H54 (cell line): ENCODE measurements at regions not wholly inside any gene's neighbourhood (a gene's known extent, or its start where the extent isn't known, plus 50 kb on each side); places are given as distances from the start of the nearest gene placed in this dataset.
"Not testable (repeated sequence)": the region's sequence is repeated elsewhere in the genome, so short reads cannot be mapped to it uniquely, and the experiment has no call there.

Experiments used
- DNase-seq: peaks from one replicate; pipeline ENCODE4 v3.0.0; 2011; ENCODE audit warnings: low spot score, mixed read lengths; ENCODE audit not compliant: insufficient read length
- FAIRE-seq: peaks from 3 replicates; lab custom pipeline; 2011; peaks lifted over from hg19 to GRCh38; lab: Jason Lieb, UNC
- POLR2A ChIP-seq: IDR thresholded peaks from 2 replicates; pipeline ENCODE4 v1.6.1; 2011; ENCODE audit warnings: low read depth, mild to moderate bottlenecking, low read length

GRCh38 chrX:139475432-139475831, 55.1 kb upstream of the F9 start:
- TF ChIP-seq POLR2A, result no peak
- DNase-seq (no peak), FAIRE-seq (no peak)

GRCh38 chrX:139461945-139462344, 68.6 kb upstream of the F9 start:
- not testable (repeated sequence) for DNase-seq, FAIRE-seq

GRCh38 chrX:139454743-139455142, 75.8 kb upstream of the F9 start:
- TF ChIP-seq POLR2A, result no peak
- FAIRE-seq (no peak), DNase-seq (no peak)

GRCh38 chrX:139448996-139449395, 81.5 kb upstream of the F9 start:
- DNase-seq (no peak), FAIRE-seq (no peak)
- TF ChIP-seq POLR2A, result no peak

GRCh38 chrX:139446832-139447231, 83.7 kb upstream of the F9 start:
- DNase-seq (no peak), FAIRE-seq (no peak)
- no peak for TF ChIP-seq POLR2A

GRCh38 chrX:139429913-139430312, 100.6 kb upstream of the F9 start:
- FAIRE-seq (no peak), DNase-seq (no peak)
- no peak for TF ChIP-seq POLR2A

GRCh38 chrX:139423186-139423585, 107.4 kb upstream of the F9 start:
- TF ChIP-seq POLR2A, result no peak
- no peak for FAIRE-seq
- DNase-seq, result no peak

- not testable (repeated sequence) for FAIRE-seq, DNase-seq
These were observed 132.3 kb upstream of the F9 start for GRCh38 chrX:139398258-139398657.

- TF ChIP-seq POLR2A, result no peak
- FAIRE-seq, result no peak
- DNase-seq, result no peak
These were observed 142.3 kb upstream of the F9 start for GRCh38 chrX:139388254-139388653.

GRCh38 chrX:139382529-139382928, 148.0 kb upstream of the F9 start:
- FAIRE-seq (no peak), DNase-seq (no peak)
- TF ChIP-seq POLR2A, result no peak

GRCh38 chrX:139376547-139376946, 154.0 kb upstream of the F9 start:
- not testable (repeated sequence) for FAIRE-seq

GRCh38 chrX:139360356-139360755, 170.2 kb upstream of the F9 start:
- TF ChIP-seq POLR2A, result no peak
- FAIRE-seq (no peak), DNase-seq (no peak)

More at GRCh38 chrX:139376547-139376946, 154.0 kb upstream of the F9 start:
- DNase-seq, result not testable (repeated sequence)

- DNase-seq, FAIRE-seq: not testable (repeated sequence)
These were observed 187.9 kb upstream of the F9 start for GRCh38 chrX:139342594-139342991.

GRCh38 chrX:139341855-139342593, 188.5 kb upstream of the F9 start:
- not testable (repeated sequence) for FAIRE-seq, DNase-seq

- no peak for TF ChIP-seq POLR2A
- FAIRE-seq (no peak), DNase-seq (no peak)
These were observed 198.1 kb upstream of the F9 start for GRCh38 chrX:139332441-139332840.
